ENCODE measurements at regions not wholly inside any gene's neighbourhood (a gene's known extent, or its start where the extent isn't known, plus 50 kb on each side); places are given as distances from the start of the nearest gene placed in this dataset.

DNA sequence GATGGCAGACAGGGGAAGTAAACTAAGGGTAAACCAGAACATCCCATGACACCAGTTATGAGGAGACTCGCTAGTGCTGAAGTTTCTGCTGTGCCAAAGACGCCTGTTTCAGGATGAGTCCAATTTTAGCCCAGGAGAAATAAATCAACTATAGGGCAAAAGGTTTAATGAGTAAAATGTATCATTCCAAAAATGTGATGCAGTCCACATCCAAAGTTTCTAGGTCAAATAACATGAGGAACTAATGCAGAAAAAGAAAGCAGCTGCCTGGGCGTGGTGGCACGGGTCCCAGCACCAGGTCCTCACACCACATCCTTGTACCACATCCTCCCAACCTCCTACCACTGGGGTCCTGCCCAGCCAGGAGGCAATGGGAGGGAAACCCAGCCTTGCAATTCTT is 126.9 kb upstream of the CTAGE1 start:
- H3K4me2 ChIP-seq, result no peak overlapping the region
- Mint-ChIP-seq H3K36me3 (no peaks in the 10 kb centered on the region), H3K9me3 (peaks cover 2% of the 10 kb centered on the region), H3K27me3 (ENCODE audit: insufficient read depth, low read depth) (no peaks in the 10 kb centered on the region), H3K4me1 (peaks cover 5% of the 10 kb centered on the region), H3K27ac (no peak overlapping the region), H3K4me3 (no peak overlapping the region)
- no peak overlapping the region for H3K27ac ChIP-seq
- no peaks in the 10 kb centered on the region for H3F3A ChIP-seq (ENCODE audit: low read depth)
- H3K27me3 ChIP-seq, result no peaks in the 10 kb centered on the region
- H3K9ac ChIP-seq, result no peak overlapping the region
- no peak overlapping the region for H3K4me3 ChIP-seq
- H3K9me3 ChIP-seq (ENCODE audit: low read depth), result no peaks in the 10 kb centered on the region
- no peak for DNase-seq (ENCODE audit: low spot score)
- no peak overlapping the region for H2AFZ ChIP-seq (replicated peaks)
- no peaks in the 10 kb centered on the region for H3K4me1 ChIP-seq
- no peaks in the 10 kb centered on the region for H3K36me3 ChIP-seq
- H4K20me1 ChIP-seq (ENCODE audit: low read depth), result no peaks in the 10 kb centered on the region
- TF ChIP-seq, protein P1, sequence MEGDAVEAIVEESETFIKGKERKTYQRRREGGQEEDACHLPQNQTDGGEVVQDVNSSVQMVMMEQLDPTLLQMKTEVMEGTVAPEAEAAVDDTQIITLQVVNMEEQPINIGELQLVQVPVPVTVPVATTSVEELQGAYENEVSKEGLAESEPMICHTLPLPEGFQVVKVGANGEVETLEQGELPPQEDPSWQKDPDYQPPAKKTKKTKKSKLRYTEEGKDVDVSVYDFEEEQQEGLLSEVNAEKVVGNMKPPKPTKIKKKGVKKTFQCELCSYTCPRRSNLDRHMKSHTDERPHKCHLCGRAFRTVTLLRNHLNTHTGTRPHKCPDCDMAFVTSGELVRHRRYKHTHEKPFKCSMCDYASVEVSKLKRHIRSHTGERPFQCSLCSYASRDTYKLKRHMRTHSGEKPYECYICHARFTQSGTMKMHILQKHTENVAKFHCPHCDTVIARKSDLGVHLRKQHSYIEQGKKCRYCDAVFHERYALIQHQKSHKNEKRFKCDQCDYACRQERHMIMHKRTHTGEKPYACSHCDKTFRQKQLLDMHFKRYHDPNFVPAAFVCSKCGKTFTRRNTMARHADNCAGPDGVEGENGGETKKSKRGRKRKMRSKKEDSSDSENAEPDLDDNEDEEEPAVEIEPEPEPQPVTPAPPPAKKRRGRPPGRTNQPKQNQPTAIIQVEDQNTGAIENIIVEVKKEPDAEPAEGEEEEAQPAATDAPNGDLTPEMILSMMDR (IDR thresholded peaks at IDR 0.05), result no peak
- TF ChIP-seq EZH2 (IDR thresholded peaks at IDR 0.05) (no peak), EZH2phosphoT487 (IDR thresholded peaks at IDR 0.05) (no peak)
- H3K79me2 ChIP-seq (ENCODE audit: low read depth), result no peaks in the 10 kb centered on the region

- Histone ChIP-seq H3F3A (ENCODE audit: low read depth) (no peaks in the 10 kb centered on the region), H3K27me3 (no peaks in the 10 kb centered on the region), H3K27ac (no peak overlapping the region), H3K9me3 (ENCODE audit: low read depth) (no peaks in the 10 kb centered on the region), H3K79me2 (ENCODE audit: low read depth) (no peaks in the 10 kb centered on the region), H3K4me1 (no peaks in the 10 kb centered on the region), H3K9ac (no peak overlapping the region), H3K36me3 (no peaks in the 10 kb centered on the region), H3K4me2 (no peak overlapping the region), H3K4me3 (no peak overlapping the region), H4K20me1 (ENCODE audit: low read depth) (no peaks in the 10 kb centered on the region), H2AFZ (replicated peaks) (no peak overlapping the region)
- H3K27me3 Mint-ChIP-seq (ENCODE audit: insufficient read depth, low read depth), result no peaks in the 10 kb centered on the region
- H3K27ac Mint-ChIP-seq, result no peak overlapping the region
- H3K4me3 Mint-ChIP-seq, result no peak overlapping the region
- TF ChIP-seq EZH2 (IDR thresholded peaks at IDR 0.05) (no peak), EZH2phosphoT487 (IDR thresholded peaks at IDR 0.05) (no peak)
- TF ChIP-seq, protein P1 (IDR thresholded peaks at IDR 0.05), result no peak
- H3K36me3 Mint-ChIP-seq, result no peaks in the 10 kb centered on the region
- no peak for DNase-seq (ENCODE audit: low spot score)
- H3K9me3 Mint-ChIP-seq, result peaks cover 2% of the 10 kb centered on the region
- peaks cover 5% of the 10 kb centered on the region for H3K4me1 Mint-ChIP-seq
Observed at GRCh38 chr18:22545066-22545760, 127.5 kb upstream of the CTAGE1 start.

GRCh38 chr18:22546905-22547570 is 129.3 kb upstream of the CTAGE1 start:
- no peak overlapping the region for H3K4me3 ChIP-seq
- H3K9me3 ChIP-seq (ENCODE audit: low read depth), result no peaks in the 10 kb centered on the region
- no peak overlapping the region for H3K4me2 ChIP-seq
- no peak for DNase-seq (ENCODE audit: low spot score)
- no peaks in the 10 kb centered on the region for H3K4me1 ChIP-seq
- H3K9ac ChIP-seq, result no peak overlapping the region
- H3K36me3 ChIP-seq, result no peaks in the 10 kb centered on the region
- no peak overlapping the region for H3K4me3 Mint-ChIP-seq
- no peaks in the 10 kb centered on the region for H3K27me3 Mint-ChIP-seq (ENCODE audit: insufficient read depth, low read depth)
- H3K27ac ChIP-seq, result no peak overlapping the region
- no peak for TF ChIP-seq EZH2phosphoT487 (IDR thresholded peaks at IDR 0.05)
- TF ChIP-seq, protein P1 (IDR thresholded peaks at IDR 0.05), result no peak
- TF ChIP-seq EZH2 (IDR thresholded peaks at IDR 0.05), result no peak
- H3K9me3 Mint-ChIP-seq, result no peaks in the 10 kb centered on the region
- no peaks in the 10 kb centered on the region for H3F3A ChIP-seq (ENCODE audit: low read depth)
- no peaks in the 10 kb centered on the region for H4K20me1 ChIP-seq (ENCODE audit: low read depth)
- H3K27ac Mint-ChIP-seq, result no peak overlapping the region
- peaks cover 5% of the 10 kb centered on the region for H3K4me1 Mint-ChIP-seq
- no peak overlapping the region for H2AFZ ChIP-seq (replicated peaks)
- H3K79me2 ChIP-seq (ENCODE audit: low read depth), result no peaks in the 10 kb centered on the region
- H3K27me3 ChIP-seq, result no peaks in the 10 kb centered on the region
- H3K36me3 Mint-ChIP-seq, result no peaks in the 10 kb centered on the region
